LNCAP (cell line): ENCODE measurements at regions not wholly inside any gene's neighbourhood (a gene's known extent, or its start where the extent isn't known, plus 50 kb on each side); places are given as distances from the start of the nearest gene placed in this dataset.

Experiments used
- CTCF ChIP-seq: fragments of 450-650 bp; IDR thresholded peaks from 2 replicates; pipeline ENCODE4 v1.5.1; 2017; ENCODE audit warnings: mild to moderate bottlenecking

GRCh38 chr22:27125539-27125938 lies 468.2 kb downstream of the MIAT start:
- no peak for TF ChIP-seq CTCF

GRCh38 chr22:27127911-27128310 lies 470.5 kb downstream of the MIAT start:
- TF ChIP-seq CTCF = no peak

- TF ChIP-seq CTCF = no peak
Measured at GRCh38 chr22:27128461-27129085, 471.2 kb downstream of the MIAT start.

GRCh38 chr22:27129266-27129665 lies 471.9 kb downstream of the MIAT start:
- no peak for TF ChIP-seq CTCF

- no peak for TF ChIP-seq CTCF
Measured at GRCh38 chr22:27130906-27131305, 473.5 kb downstream of the MIAT start.

GRCh38 chr22:27131346-27131745 lies 474.0 kb downstream of the MIAT start:
- no peak for TF ChIP-seq CTCF

- TF ChIP-seq CTCF = no peak
Measured at GRCh38 chr22:27132400-27132799, 475.0 kb downstream of the MIAT start.

- TF ChIP-seq CTCF = no peak
Measured at GRCh38 chr22:27133019-27133431, 475.6 kb downstream of the MIAT start.
